T-helper 2 cell treated with Interferon-gamma antibody and Interleukin-4, amounts not matched to agents 5 μg/mL and 100 μg/mL, for 36 hours (primary cell): ENCODE measurements at regions not wholly inside any gene's neighbourhood (a gene's known extent, or its start where the extent isn't known, plus 50 kb on each side); places are given as distances from the start of the nearest gene placed in this dataset.

Experiments
- DNase-seq: peaks from one replicate; pipeline ENCODE4 v3.0.0; 2021; ENCODE audit warnings: low spot score
- H3K27ac Mint-ChIP-seq: one replicate; pipeline ENCODE4 v1.8.0; 2021; ENCODE audit warnings: mild to moderate bottlenecking, mixed read lengths
- H3K27me3 Mint-ChIP-seq: one replicate; pipeline ENCODE4 v1.8.0; 2021; ENCODE audit warnings: low read depth, mixed read lengths
- H3K36me3 Mint-ChIP-seq: one replicate; pipeline ENCODE4 v1.8.0; 2021; ENCODE audit warnings: low read depth, mixed read lengths
- H3K4me1 Mint-ChIP-seq: one replicate; pipeline ENCODE4 v1.8.0; 2021; ENCODE audit warnings: low read depth, mixed read lengths
- H3K4me3 Mint-ChIP-seq: one replicate; pipeline ENCODE4 v1.8.0; 2022; ENCODE audit warnings: mild to moderate bottlenecking, moderate library complexity, mixed read lengths
- H3K9me3 Mint-ChIP-seq: one replicate; pipeline ENCODE4 v1.8.0; 2021; ENCODE audit warnings: mixed read lengths

DNA sequence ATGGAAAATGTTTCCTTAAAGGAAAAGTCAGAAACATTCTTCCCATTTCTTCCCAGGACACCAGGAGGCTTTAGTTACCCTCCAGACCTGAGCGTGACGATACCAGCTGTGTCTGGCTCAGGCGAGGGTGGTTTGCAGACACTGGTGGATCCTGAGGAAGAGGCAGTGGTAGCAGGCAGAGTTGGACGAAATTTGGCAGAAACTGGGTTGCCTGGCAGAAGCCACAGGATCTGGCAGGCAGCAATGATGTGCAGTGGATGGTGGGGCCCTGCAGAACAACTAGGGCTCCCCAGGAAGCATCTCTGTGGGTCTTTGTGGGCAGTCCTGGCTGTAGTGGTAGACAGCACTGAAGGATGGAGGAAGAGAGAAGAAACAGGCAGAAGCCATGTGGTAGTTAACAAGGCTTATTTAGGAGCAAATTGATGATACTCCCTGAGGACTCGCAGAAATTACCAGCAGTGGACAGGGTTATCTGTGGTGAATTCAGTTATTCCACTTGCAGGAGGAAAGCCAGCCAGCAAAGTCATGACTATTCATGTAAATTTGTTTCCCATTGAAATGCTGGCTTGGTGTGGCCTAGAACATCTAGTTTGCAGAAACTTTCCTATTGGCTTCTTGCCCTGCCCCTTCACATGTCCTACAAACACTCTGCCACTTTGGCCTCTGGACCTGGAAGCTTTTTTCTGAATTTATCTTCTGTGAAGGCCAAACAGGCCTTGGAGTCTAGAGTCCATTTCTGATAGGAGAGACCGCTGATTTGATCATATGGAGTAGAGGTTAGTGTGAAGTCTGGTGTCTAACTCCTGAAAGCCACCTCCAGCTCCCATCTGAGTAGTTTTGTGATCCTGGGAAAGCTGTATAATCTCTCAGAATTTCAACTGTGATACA, 212.0 kb downstream of the DMRT2 start:
- H3K4me3 Mint-ChIP-seq: no peak overlapping the region
- no peak overlapping the region for H3K27ac Mint-ChIP-seq
- H3K27me3 Mint-ChIP-seq: no peaks in the 10 kb centered on the region
- no peaks in the 10 kb centered on the region for H3K4me1 Mint-ChIP-seq
- no peak for DNase-seq
- H3K36me3 Mint-ChIP-seq: no peaks in the 10 kb centered on the region
- no peaks in the 10 kb centered on the region for H3K9me3 Mint-ChIP-seq

DNA sequence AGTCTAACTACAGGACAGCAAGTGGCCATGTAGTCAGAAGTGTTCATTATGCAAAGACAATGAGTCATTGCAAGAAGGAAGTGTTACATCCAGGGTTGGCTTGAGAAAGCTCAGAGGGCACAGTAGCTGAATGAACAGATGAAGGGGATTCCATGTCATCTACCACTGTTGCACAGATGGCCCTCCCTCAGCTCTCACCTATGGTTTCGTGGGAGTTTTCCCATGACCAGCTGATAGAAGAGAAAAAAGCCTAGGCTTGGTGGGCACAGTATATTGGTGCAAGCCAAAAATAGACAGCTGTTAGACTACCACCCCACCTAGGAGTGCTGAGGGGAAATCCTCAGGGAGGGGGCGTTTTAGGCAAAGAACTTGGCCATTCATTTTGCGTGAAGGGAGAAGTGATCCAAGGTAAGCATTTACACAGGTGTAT, 217.0 kb downstream of the DMRT2 start:
- H3K9me3 Mint-ChIP-seq: no peaks in the 10 kb centered on the region
- H3K27me3 Mint-ChIP-seq: peaks cover 4% of the 10 kb centered on the region
- H3K36me3 Mint-ChIP-seq: no peaks in the 10 kb centered on the region
- no peak overlapping the region for H3K27ac Mint-ChIP-seq
- DNase-seq: no peak
- no peaks in the 10 kb centered on the region for H3K4me1 Mint-ChIP-seq
- no peak overlapping the region for H3K4me3 Mint-ChIP-seq

DNA sequence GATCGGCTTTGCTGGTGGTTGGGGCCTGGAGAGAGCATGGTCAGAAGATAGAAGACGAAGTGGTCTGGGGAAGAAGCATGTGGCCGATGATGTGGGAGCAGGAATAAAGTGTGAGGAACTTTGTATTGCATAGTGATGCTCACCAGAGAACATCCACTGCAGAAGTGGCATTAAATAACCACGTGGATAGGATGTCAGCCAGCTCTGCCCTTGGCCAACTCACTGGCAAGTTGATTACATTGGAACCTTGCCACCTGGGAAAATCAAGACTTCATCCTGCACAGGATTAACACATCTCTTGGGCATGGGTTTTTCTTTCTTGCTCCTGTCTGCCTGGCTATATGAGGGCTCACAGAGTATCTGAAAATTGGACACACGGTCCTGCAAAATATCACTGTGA, 217.4 kb downstream of the DMRT2 start:
- Mint-ChIP-seq H3K4me3 (no peak overlapping the region), H3K9me3 (no peaks in the 10 kb centered on the region), H3K4me1 (no peaks in the 10 kb centered on the region), H3K27me3 (peaks cover 4% of the 10 kb centered on the region), H3K27ac (no peak overlapping the region), H3K36me3 (no peaks in the 10 kb centered on the region)
- DNase-seq: no peak

DNA sequence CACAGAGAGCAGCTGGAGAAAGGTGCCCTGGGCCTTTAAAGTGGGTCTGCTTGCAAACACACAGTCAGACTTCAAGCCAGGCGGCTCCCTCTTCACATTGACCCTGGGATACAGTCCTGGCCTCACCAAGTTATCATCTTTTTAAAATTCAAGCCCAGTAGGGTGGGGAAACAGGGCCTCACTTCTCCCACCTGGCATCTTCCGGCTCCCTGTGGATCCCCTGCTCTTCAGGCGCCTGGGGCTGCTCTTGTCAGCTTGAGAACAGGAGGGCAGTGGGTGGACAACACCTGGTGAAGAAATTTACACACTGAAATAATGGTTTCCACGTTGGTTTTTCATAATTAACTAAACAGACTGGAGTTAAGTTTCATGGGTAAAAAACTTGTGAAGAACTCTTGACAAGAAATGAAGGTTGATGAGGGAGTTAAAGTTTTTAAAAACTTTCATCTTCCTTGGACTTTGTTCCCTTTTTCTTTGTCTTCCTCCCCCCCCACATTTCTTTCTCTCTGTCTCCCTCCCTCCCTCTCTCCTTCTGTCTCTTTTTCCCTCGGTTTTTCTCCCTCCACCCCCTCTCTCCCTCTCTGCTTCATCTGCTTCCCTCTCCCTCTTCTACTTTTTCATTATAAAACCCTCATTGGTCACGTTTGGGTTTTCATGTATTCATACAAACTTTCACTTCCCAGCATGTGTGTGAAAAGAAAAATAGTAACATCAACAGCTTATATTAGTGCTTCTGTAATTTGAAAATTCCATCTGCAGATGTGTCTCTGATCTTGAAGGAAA, 219.6 kb downstream of the DMRT2 start:
- Mint-ChIP-seq H3K27ac (no peak overlapping the region), H3K4me3 (no peak overlapping the region), H3K9me3 (no peaks in the 10 kb centered on the region), H3K36me3 (no peaks in the 10 kb centered on the region), H3K27me3 (peaks cover 4% of the 10 kb centered on the region), H3K4me1 (no peaks in the 10 kb centered on the region)
- DNase-seq: no peak

DNA sequence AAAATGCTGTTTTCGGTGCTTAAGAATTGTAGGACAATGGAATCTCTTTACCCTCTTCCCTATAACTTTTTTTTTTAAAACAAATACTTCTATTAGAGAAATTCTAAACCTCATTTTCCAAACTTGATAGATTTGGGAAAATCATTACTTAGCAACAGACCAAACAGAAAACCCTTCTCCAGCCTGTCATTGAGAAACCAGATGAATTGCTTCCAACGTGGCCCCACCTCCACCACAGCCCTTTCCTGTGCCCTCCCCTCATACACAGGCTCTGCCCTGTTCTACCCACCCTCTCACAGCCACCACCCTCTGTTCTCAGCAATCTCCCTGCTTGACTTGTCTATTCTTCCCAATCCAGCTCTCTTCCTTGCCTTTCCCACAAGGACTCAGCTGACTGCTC, 221.2 kb downstream of the DMRT2 start:
- Mint-ChIP-seq H3K9me3 (no peaks in the 10 kb centered on the region), H3K27me3 (peaks cover 4% of the 10 kb centered on the region), H3K27ac (no peak overlapping the region)

GRCh38 chr9:1271786-1272185, 221.6 kb downstream of the DMRT2 start:
- Mint-ChIP-seq H3K27ac (no peak overlapping the region), H3K4me1 (no peaks in the 10 kb centered on the region), H3K27me3 (peaks cover 4% of the 10 kb centered on the region), H3K4me3 (no peak overlapping the region), H3K36me3 (no peaks in the 10 kb centered on the region), H3K9me3 (no peaks in the 10 kb centered on the region)
- DNase-seq: no peak

More for the DNA sequence above, 221.2 kb downstream of the DMRT2 start:
- Mint-ChIP-seq H3K4me1 (no peaks in the 10 kb centered on the region), H3K36me3 (no peaks in the 10 kb centered on the region), H3K4me3 (no peak overlapping the region)
- no peak for DNase-seq

- H3K9me3 Mint-ChIP-seq: no peaks in the 10 kb centered on the region
- H3K4me3 Mint-ChIP-seq: no peak overlapping the region
- DNase-seq: no peak
- H3K27ac Mint-ChIP-seq: no peak overlapping the region
- no peaks in the 10 kb centered on the region for H3K36me3 Mint-ChIP-seq
- peaks cover 4% of the 10 kb centered on the region for H3K27me3 Mint-ChIP-seq
- H3K4me1 Mint-ChIP-seq: no peaks in the 10 kb centered on the region
Measured at GRCh38 chr9:1272488-1272887, 222.3 kb downstream of the DMRT2 start.

DNA sequence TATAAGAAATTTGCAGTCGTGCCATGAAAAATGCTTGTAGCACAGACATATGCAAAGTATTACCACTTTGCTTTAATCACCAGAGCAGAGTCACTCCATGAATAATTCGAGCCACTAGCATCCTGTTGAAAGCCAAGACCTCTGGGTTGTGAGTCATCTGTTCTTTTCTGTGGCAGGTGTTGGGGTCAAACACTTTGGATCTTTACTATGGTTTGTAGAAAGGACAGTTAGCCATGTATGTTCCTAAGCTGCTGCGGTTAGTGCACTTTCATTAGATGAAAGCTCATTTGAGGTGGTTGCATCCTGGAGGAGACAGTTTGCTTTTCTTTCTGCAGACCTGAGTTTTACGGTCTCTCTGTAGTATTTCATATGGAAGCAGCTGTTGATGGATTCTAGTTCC, 223.7 kb downstream of the DMRT2 start:
- no peak for DNase-seq
- Mint-ChIP-seq H3K4me3 (no peak overlapping the region), H3K27ac (no peak overlapping the region), H3K27me3 (peaks cover 4% of the 10 kb centered on the region), H3K4me1 (no peaks in the 10 kb centered on the region), H3K36me3 (no peaks in the 10 kb centered on the region), H3K9me3 (no peaks in the 10 kb centered on the region)

GRCh38 chr9:1274334-1274733, 224.2 kb downstream of the DMRT2 start:
- no peak overlapping the region for H3K27ac Mint-ChIP-seq
- DNase-seq: no peak
- H3K4me3 Mint-ChIP-seq: no peak overlapping the region
- no peaks in the 10 kb centered on the region for H3K9me3 Mint-ChIP-seq
- H3K4me1 Mint-ChIP-seq: no peaks in the 10 kb centered on the region
- H3K36me3 Mint-ChIP-seq: no peaks in the 10 kb centered on the region
- peaks cover 4% of the 10 kb centered on the region for H3K27me3 Mint-ChIP-seq

GRCh38 chr9:1276474-1276873, 226.3 kb downstream of the DMRT2 start:
- H3K4me1 Mint-ChIP-seq: no peaks in the 10 kb centered on the region
- H3K4me3 Mint-ChIP-seq: no peak overlapping the region
- H3K9me3 Mint-ChIP-seq: no peaks in the 10 kb centered on the region
- no peaks in the 10 kb centered on the region for H3K27me3 Mint-ChIP-seq
- no peaks in the 10 kb centered on the region for H3K36me3 Mint-ChIP-seq
- no peak overlapping the region for H3K27ac Mint-ChIP-seq
- no peak for DNase-seq

- H3K27ac Mint-ChIP-seq: no peak overlapping the region
- no peak for DNase-seq
- H3K4me3 Mint-ChIP-seq: no peak overlapping the region
- no peaks in the 10 kb centered on the region for H3K27me3 Mint-ChIP-seq
- H3K4me1 Mint-ChIP-seq: no peaks in the 10 kb centered on the region
- H3K9me3 Mint-ChIP-seq: no peaks in the 10 kb centered on the region
- H3K36me3 Mint-ChIP-seq: no peaks in the 10 kb centered on the region
Measured at GRCh38 chr9:1284727-1285126, 234.6 kb downstream of the DMRT2 start.

DNA sequence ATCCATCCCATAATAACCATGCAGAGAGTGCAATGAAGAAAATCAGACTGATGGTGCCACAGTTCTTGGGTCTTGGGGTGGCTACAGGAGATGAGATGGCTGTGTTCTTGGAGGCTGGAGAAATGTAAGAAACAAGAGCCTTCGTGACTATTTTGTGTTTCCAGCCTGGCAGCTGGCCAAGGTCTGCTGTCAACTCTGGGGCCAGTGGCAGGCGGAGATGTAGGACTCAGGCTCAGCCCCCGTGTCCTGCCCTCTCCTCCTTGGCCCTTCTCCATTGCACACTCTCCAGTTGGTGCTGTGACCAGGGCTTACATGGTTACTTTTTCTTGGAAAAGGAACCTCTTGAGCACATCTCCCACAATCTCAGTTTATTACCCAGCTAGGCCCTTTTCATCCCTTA, 235.4 kb downstream of the DMRT2 start:
- Mint-ChIP-seq H3K4me1 (no peaks in the 10 kb centered on the region), H3K4me3 (no peak overlapping the region), H3K36me3 (no peaks in the 10 kb centered on the region), H3K27ac (no peak overlapping the region), H3K9me3 (no peaks in the 10 kb centered on the region), H3K27me3 (no peaks in the 10 kb centered on the region)
- DNase-seq: no peak

- Mint-ChIP-seq H3K4me1 (no peaks in the 10 kb centered on the region), H3K27ac (no peak overlapping the region), H3K36me3 (no peaks in the 10 kb centered on the region), H3K4me3 (no peak overlapping the region), H3K9me3 (peaks cover 3% of the 10 kb centered on the region), H3K27me3 (no peaks in the 10 kb centered on the region)
- no peak for DNase-seq
Measured at GRCh38 chr9:1292384-1292783, 242.2 kb downstream of the DMRT2 start.

- H3K4me3 Mint-ChIP-seq: no peak overlapping the region
- no peaks in the 10 kb centered on the region for H3K36me3 Mint-ChIP-seq
- no peak overlapping the region for H3K27ac Mint-ChIP-seq
- peaks cover 3% of the 10 kb centered on the region for H3K9me3 Mint-ChIP-seq
- H3K27me3 Mint-ChIP-seq: no peaks in the 10 kb centered on the region
- no peak for DNase-seq
- no peaks in the 10 kb centered on the region for H3K4me1 Mint-ChIP-seq
Measured at GRCh38 chr9:1294641-1295258, 244.6 kb downstream of the DMRT2 start.
